ENCODE measurements at regions not wholly inside any gene's neighbourhood (a gene's known extent, or its start where the extent isn't known, plus 50 kb on each side); places are given as distances from the start of the nearest gene placed in this dataset.

DNA sequence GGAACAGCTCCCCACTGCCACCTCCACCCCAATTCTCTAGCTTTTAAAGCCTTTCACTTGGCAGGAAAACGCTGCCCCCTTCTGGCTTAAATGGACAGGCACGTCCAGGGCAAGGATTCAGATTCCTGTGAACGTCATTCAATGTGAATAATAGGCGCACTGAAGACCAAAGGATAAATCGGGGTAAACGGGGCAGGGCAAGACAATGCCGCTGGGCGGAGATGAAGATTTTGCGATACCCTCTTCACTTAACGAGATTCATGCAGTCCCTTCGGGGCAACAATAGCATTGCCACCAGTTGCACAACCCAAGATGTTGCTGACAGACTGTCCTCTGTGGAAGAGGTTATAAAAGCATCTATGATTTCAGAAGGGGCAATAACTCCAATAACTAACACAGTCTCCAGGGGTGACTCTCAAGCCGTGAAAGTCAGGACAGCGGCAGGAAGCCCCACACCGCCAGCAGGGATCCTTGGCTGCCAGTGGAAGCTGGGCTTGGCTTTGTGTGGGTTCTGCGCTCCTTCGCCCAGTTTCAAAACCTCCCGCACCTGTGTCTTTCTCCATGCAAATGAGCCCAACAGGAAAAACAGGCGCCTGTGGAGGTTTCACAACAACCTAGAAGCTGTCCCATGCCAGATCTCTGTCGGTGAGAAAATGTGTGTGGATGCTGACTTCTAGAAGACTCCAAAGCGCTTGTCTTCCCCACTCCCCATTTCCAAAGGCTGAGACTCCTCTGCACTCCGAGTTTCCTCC, 291.8 kb downstream of the BMP7 start:
- POLR2A ChIA-PET = interaction anchor here (0.7 to 6.5 kb wide), 7 partner anchors 11 to 424 kb away, joined by 3 to 71 read pairs (median 5); partner anchors contain the start of gene TFAP2C
- Mint-ChIP-seq H3K36me3 (ENCODE audit: insufficient read depth, unreplicated experiment) (no peaks in the 10 kb centered on the region), H3K4me3 (ENCODE audit: unreplicated experiment) (no peak overlapping the region), H3K4me1 (ENCODE audit: insufficient read depth, unreplicated experiment) (no peaks in the 10 kb centered on the region), H3K27ac (ENCODE audit: low read depth, unreplicated experiment) (no peak overlapping the region), H3K27me3 (ENCODE audit: insufficient read depth, unreplicated experiment) (peaks cover 31% of the 10 kb centered on the region), H3K9me3 (ENCODE audit: unreplicated experiment) (no peaks in the 10 kb centered on the region)
- CTCF ChIA-PET = interaction anchor here (0.6 to 11.9 kb wide), 51 partner anchors 9 to 462 kb away, joined by 3 to 121 read pairs (median 4); partner anchors contain the start of gene TFAP2C
- BruUV-seq (replicated peaks) = no TSS peak
- TF ChIP-seq, protein P1, sequence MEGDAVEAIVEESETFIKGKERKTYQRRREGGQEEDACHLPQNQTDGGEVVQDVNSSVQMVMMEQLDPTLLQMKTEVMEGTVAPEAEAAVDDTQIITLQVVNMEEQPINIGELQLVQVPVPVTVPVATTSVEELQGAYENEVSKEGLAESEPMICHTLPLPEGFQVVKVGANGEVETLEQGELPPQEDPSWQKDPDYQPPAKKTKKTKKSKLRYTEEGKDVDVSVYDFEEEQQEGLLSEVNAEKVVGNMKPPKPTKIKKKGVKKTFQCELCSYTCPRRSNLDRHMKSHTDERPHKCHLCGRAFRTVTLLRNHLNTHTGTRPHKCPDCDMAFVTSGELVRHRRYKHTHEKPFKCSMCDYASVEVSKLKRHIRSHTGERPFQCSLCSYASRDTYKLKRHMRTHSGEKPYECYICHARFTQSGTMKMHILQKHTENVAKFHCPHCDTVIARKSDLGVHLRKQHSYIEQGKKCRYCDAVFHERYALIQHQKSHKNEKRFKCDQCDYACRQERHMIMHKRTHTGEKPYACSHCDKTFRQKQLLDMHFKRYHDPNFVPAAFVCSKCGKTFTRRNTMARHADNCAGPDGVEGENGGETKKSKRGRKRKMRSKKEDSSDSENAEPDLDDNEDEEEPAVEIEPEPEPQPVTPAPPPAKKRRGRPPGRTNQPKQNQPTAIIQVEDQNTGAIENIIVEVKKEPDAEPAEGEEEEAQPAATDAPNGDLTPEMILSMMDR (IDR thresholded peaks at IDR 0.05; ENCODE audit: unreplicated experiment) = peak; percentile 80
- DNase-seq (ENCODE audit: unreplicated experiment) = peak; percentile 82
- intact Hi-C loops (cut with micrococcal nuclease) = loop anchor here (1.0 to 10.0 kb wide), 6 partner anchors 106 to 424 kb away; no protein-coding TSS in a partner anchor

- Mint-ChIP-seq H3K4me3 (ENCODE audit: unreplicated experiment) (no peak overlapping the region), H3K9me3 (ENCODE audit: unreplicated experiment) (no peaks in the 10 kb centered on the region), H3K27me3 (ENCODE audit: insufficient read depth, unreplicated experiment) (peaks cover 31% of the 10 kb centered on the region), H3K36me3 (ENCODE audit: insufficient read depth, unreplicated experiment) (no peaks in the 10 kb centered on the region), H3K27ac (ENCODE audit: low read depth, unreplicated experiment) (no peak overlapping the region), H3K4me1 (ENCODE audit: insufficient read depth, unreplicated experiment) (no peaks in the 10 kb centered on the region)
- no TSS peak for BruUV-seq (replicated peaks)
- TF ChIP-seq, protein P1 (IDR thresholded peaks at IDR 0.05; ENCODE audit: unreplicated experiment) = no peak
- POLR2A ChIA-PET = interaction anchor here (1.2 to 6.5 kb wide), 2 partner anchors 10 to 345 kb away, joined by 6 to 71 read pairs; partner anchors contain the start of gene TFAP2C
- CTCF ChIA-PET = interaction anchor here (0.6 to 11.9 kb wide), 7 partner anchors 8 to 403 kb away, joined by 3 to 121 read pairs (median 5); partner anchors contain the start of gene TFAP2C
- intact Hi-C loops (cut with micrococcal nuclease) = loop anchor here (2.0 to 10.0 kb wide), 2 partner anchors 105 to 261 kb away; no protein-coding TSS in a partner anchor
- DNase-seq (ENCODE audit: unreplicated experiment) = no peak
These were observed 290.6 kb downstream of the BMP7 start for GRCh38 chr20:56975838-56976237.

GRCh38 chr20:56976336-56976735, 290.1 kb downstream of the BMP7 start:
- no peak for DNase-seq (ENCODE audit: unreplicated experiment)
- Mint-ChIP-seq H3K4me1 (ENCODE audit: insufficient read depth, unreplicated experiment) (no peaks in the 10 kb centered on the region), H3K27ac (ENCODE audit: low read depth, unreplicated experiment) (no peak overlapping the region), H3K27me3 (ENCODE audit: insufficient read depth, unreplicated experiment) (peaks cover 31% of the 10 kb centered on the region), H3K36me3 (ENCODE audit: insufficient read depth, unreplicated experiment) (no peaks in the 10 kb centered on the region), H3K9me3 (ENCODE audit: unreplicated experiment) (no peaks in the 10 kb centered on the region), H3K4me3 (ENCODE audit: unreplicated experiment) (no peak overlapping the region)
- BruUV-seq (replicated peaks) = no TSS peak
- ChIA-PET CTCF (interaction anchor here (0.5 to 11.9 kb wide), 6 partner anchors 7 to 344 kb away, joined by 3 to 121 read pairs (median 20); partner anchors contain the start of gene TFAP2C), POLR2A (no interaction called here)
- TF ChIP-seq, protein P1 (IDR thresholded peaks at IDR 0.05; ENCODE audit: unreplicated experiment) = no peak
- intact Hi-C loops (cut with micrococcal nuclease) = loop anchor here (10.0 kb wide), 1 partner anchor 262 kb away; no protein-coding TSS in a partner anchor

- DNase-seq (ENCODE audit: unreplicated experiment) = no peak
- intact Hi-C loops (cut with micrococcal nuclease) = loop anchor here (10.0 kb wide), 1 partner anchor 264 kb away; no protein-coding TSS in a partner anchor
- TF ChIP-seq, protein P1 (IDR thresholded peaks at IDR 0.05; ENCODE audit: unreplicated experiment) = no peak
- H3K27ac Mint-ChIP-seq (ENCODE audit: low read depth, unreplicated experiment) = no peak overlapping the region
- POLR2A ChIA-PET = interaction anchor here (1.7 kb wide), 1 partner anchor 348 kb away, joined by 4 read pairs; no protein-coding TSS in a partner anchor
- H3K27me3 Mint-ChIP-seq (ENCODE audit: insufficient read depth, unreplicated experiment) = peaks cover 31% of the 10 kb centered on the region
- H3K4me3 Mint-ChIP-seq (ENCODE audit: unreplicated experiment) = no peak overlapping the region
- no peaks in the 10 kb centered on the region for H3K36me3 Mint-ChIP-seq (ENCODE audit: insufficient read depth, unreplicated experiment)
- H3K9me3 Mint-ChIP-seq (ENCODE audit: unreplicated experiment) = no peaks in the 10 kb centered on the region
- CTCF ChIA-PET = interaction anchor here (1.3 to 11.9 kb wide), 2 partner anchors 12 to 347 kb away, joined by 4 to 121 read pairs; partner anchors contain the start of gene TFAP2C
- no peaks in the 10 kb centered on the region for H3K4me1 Mint-ChIP-seq (ENCODE audit: insufficient read depth, unreplicated experiment)
- BruUV-seq (replicated peaks) = no TSS peak
These were observed 288.0 kb downstream of the BMP7 start for GRCh38 chr20:56978475-56978874.
